ENCODE measurements at regions not wholly inside any gene's neighbourhood (a gene's known extent, or its start where the extent isn't known, plus 50 kb on each side); places are given as distances from the start of the nearest gene placed in this dataset.

- H3K79me2 ChIP-seq = no peaks in the 10 kb centered on the region
- H3K4me2 ChIP-seq = no peak overlapping the region
- WGBS (ENCODE audit: low lambda C conversion rate, missing lambda C conversion rate) = 89% methylated on average over 1 of the region's 1 CpG
- no peak for DNase-seq (ENCODE audit: low spot score)
- no peaks in the 10 kb centered on the region for H3K4me1 ChIP-seq (ENCODE audit: insufficient read depth)
- H3K9me3 ChIP-seq (ENCODE audit: low read depth) = no peaks in the 10 kb centered on the region
- H4K20me1 ChIP-seq (ENCODE audit: insufficient read depth, poor library complexity, severe bottlenecking) = no peaks in the 10 kb centered on the region
- TF ChIP-seq CTCF (IDR thresholded peaks at IDR 0.05; ENCODE audit: poor library complexity) (no peak), EZH2phosphoT487 (IDR thresholded peaks at IDR 0.05; ENCODE audit: low read depth, severe bottlenecking, unreplicated experiment) (no peak), EZH2 (IDR thresholded peaks at IDR 0.05; ENCODE audit: borderline replicate concordance) (no peak)
- H3K4me3 ChIP-seq = no peak overlapping the region
- H2AFZ ChIP-seq = no peak overlapping the region
- H3K27ac ChIP-seq = no peak overlapping the region
- no peaks in the 10 kb centered on the region for H3K9me2 ChIP-seq (replicated peaks; ENCODE audit: insufficient read depth)
- no peaks in the 10 kb centered on the region for H3K36me3 ChIP-seq (replicated peaks; ENCODE audit: insufficient read depth, low read depth)
- no peaks in the 10 kb centered on the region for H3K27me3 ChIP-seq
Measured at GRCh38 chr2:6676241-6676640, 189.5 kb downstream of the CMPK2 start.

- DNase-seq (ENCODE audit: low spot score) = no peak
- H3K4me2 ChIP-seq = no peak overlapping the region
- no peaks in the 10 kb centered on the region for H4K20me1 ChIP-seq (ENCODE audit: insufficient read depth, poor library complexity, severe bottlenecking)
- H3K4me3 ChIP-seq = no peak overlapping the region
- H3K79me2 ChIP-seq = no peaks in the 10 kb centered on the region
- no peaks in the 10 kb centered on the region for H3K27me3 ChIP-seq
- H3K27ac ChIP-seq = no peak overlapping the region
- no peaks in the 10 kb centered on the region for H3K9me3 ChIP-seq (ENCODE audit: low read depth)
- H3K9me2 ChIP-seq (replicated peaks; ENCODE audit: insufficient read depth) = no peaks in the 10 kb centered on the region
- no peak overlapping the region for H2AFZ ChIP-seq
- H3K4me1 ChIP-seq (ENCODE audit: insufficient read depth) = no peaks in the 10 kb centered on the region
- H3K36me3 ChIP-seq (replicated peaks; ENCODE audit: insufficient read depth, low read depth) = no peaks in the 10 kb centered on the region
- TF ChIP-seq EZH2 (IDR thresholded peaks at IDR 0.05; ENCODE audit: borderline replicate concordance) = no peak
- TF ChIP-seq CTCF (IDR thresholded peaks at IDR 0.05; ENCODE audit: poor library complexity) = no peak
- TF ChIP-seq EZH2phosphoT487 (IDR thresholded peaks at IDR 0.05; ENCODE audit: low read depth, severe bottlenecking, unreplicated experiment) = no peak
Measured at GRCh38 chr2:6676776-6677175, 188.9 kb downstream of the CMPK2 start.

- 53% methylated on average over 2 of the region's 2 CpGs for WGBS (ENCODE audit: low lambda C conversion rate, missing lambda C conversion rate)
- no peaks in the 10 kb centered on the region for H3K79me2 ChIP-seq
Measured at GRCh38 chr2:6679471-6679870, 186.2 kb downstream of the CMPK2 start.

More at GRCh38 chr2:6679471-6679870, 186.2 kb downstream of the CMPK2 start:
- Histone ChIP-seq H3K9me2 (replicated peaks; ENCODE audit: insufficient read depth) (no peaks in the 10 kb centered on the region), H3K36me3 (replicated peaks; ENCODE audit: insufficient read depth, low read depth) (no peaks in the 10 kb centered on the region), H2AFZ (no peak overlapping the region), H3K4me1 (ENCODE audit: insufficient read depth) (no peaks in the 10 kb centered on the region), H3K9me3 (ENCODE audit: low read depth) (no peaks in the 10 kb centered on the region), H3K27me3 (no peaks in the 10 kb centered on the region), H3K4me2 (no peak overlapping the region), H3K4me3 (no peak overlapping the region), H4K20me1 (ENCODE audit: insufficient read depth, poor library complexity, severe bottlenecking) (no peaks in the 10 kb centered on the region), H3K27ac (no peak overlapping the region)
- TF ChIP-seq CTCF (IDR thresholded peaks at IDR 0.05; ENCODE audit: poor library complexity) (no peak), EZH2phosphoT487 (IDR thresholded peaks at IDR 0.05; ENCODE audit: low read depth, severe bottlenecking, unreplicated experiment) (no peak), EZH2 (IDR thresholded peaks at IDR 0.05; ENCODE audit: borderline replicate concordance) (no peak)
- DNase-seq (ENCODE audit: low spot score) = no peak

All from hepatocyte (in vitro differentiated cells).